Liver (tissue), 8 donors: ENCODE measurements at regions not wholly inside any gene's neighbourhood (a gene's known extent, or its start where the extent isn't known, plus 50 kb on each side); places are given as distances from the start of the nearest gene placed in this dataset.

ENCODE experiments used
- DNase-seq: peaks from one replicate; pipeline ENCODE4 v3.0.0-alpha.2; 2017; ENCODE audit warnings: low spot score
- H3K27ac ChIP-seq, 2 donors: one replicate each; pipeline ENCODE4 v1.7.0; 2013; ENCODE audit warnings: inconsistent platforms in 2 of 2, low read length in 2 of 2, control low read depth in 1 of 2, low read depth in 1 of 2, mild to moderate bottlenecking in 1 of 2
- H3K27me3 ChIP-seq, 4 donors: one replicate each; pipeline versions ENCODE4 v1.6.1 to v1.7.0; 2013; ENCODE audit warnings: low read length in 3 of 4, inconsistent platforms in 1 of 4, mild to moderate bottlenecking in 1 of 4, moderate library complexity in 1 of 4; ENCODE audit not compliant: control insufficient read depth in 4 of 4, insufficient read depth in 4 of 4
- H3K36me3 ChIP-seq, 4 donors: one replicate each; pipeline versions ENCODE4 v1.6.1 to v1.7.0; 2013; ENCODE audit warnings: low read length in 3 of 4, mild to moderate bottlenecking in 3 of 4, low read depth in 1 of 4, moderate library complexity in 1 of 4; ENCODE audit not compliant: control insufficient read depth in 4 of 4, insufficient read depth in 3 of 4
- H3K4me1 ChIP-seq, 4 donors: one replicate each; pipeline versions ENCODE4 v1.6.1 to v1.7.0; 2013; ENCODE audit warnings: low read length in 3 of 4, mild to moderate bottlenecking in 3 of 4, moderate library complexity in 1 of 4; ENCODE audit not compliant: control insufficient read depth in 4 of 4, insufficient read depth in 4 of 4
- H3K4me3 ChIP-seq, 3 donors: one replicate each; pipeline versions ENCODE4 v1.6.1 to v1.7.0; 2013; ENCODE audit warnings: low read length in 3 of 3, control low read depth in 1 of 3, low read depth in 1 of 3, mild to moderate bottlenecking in 1 of 3
- H3K9ac ChIP-seq, 2 donors: one replicate each; pipeline ENCODE4 v1.7.0; 2013; ENCODE audit warnings: low read length in 2 of 2, mild to moderate bottlenecking in 2 of 2, moderate library complexity in 2 of 2, control low read depth in 1 of 2, low read depth in 1 of 2
- H3K9me3 ChIP-seq, 4 donors: one replicate each; pipeline versions ENCODE4 v1.6.1 to v1.7.0; 2013; ENCODE audit warnings: low read length in 3 of 4; ENCODE audit not compliant: control insufficient read depth in 4 of 4
- EGR1 ChIP-seq, 2 donors: IDR thresholded peaks; 2 replicates each; pipeline ENCODE4 v1.6.1; 2016 to 2018; ENCODE audit warnings: antibody characterized with exemption in 2 of 2, low read depth in 2 of 2
- FOXA1 ChIP-seq: IDR thresholded peaks from 2 replicates; pipeline ENCODE4 v1.6.1; 2016; ENCODE audit warnings: antibody characterized with exemption
- FOXA2 ChIP-seq: IDR thresholded peaks from 2 replicates; pipeline ENCODE4 v1.6.1; 2016; ENCODE audit warnings: antibody characterized with exemption
- GABPA ChIP-seq, 2 donors: IDR thresholded peaks in 1 of 2; conservative IDR thresholded peaks in 1 of 2; 2 replicates each; pipeline ENCODE4 v1.6.1; 2016; ENCODE audit warnings: antibody characterized with exemption in 2 of 2, mild to moderate bottlenecking in 1 of 2, moderate library complexity in 1 of 2
- HNF4A ChIP-seq, 2 donors: conservative IDR thresholded peaks; 2 replicates each; pipeline ENCODE4 v1.6.1; 2016; ENCODE audit warnings: antibody characterized with exemption in 2 of 2, mild to moderate bottlenecking in 2 of 2
- HNF4G ChIP-seq: IDR thresholded peaks from 2 replicates; pipeline ENCODE4 v1.6.1; 2016; ENCODE audit warnings: antibody characterized with exemption
- JUND ChIP-seq, 2 donors: IDR thresholded peaks; 2 replicates each; pipeline ENCODE4 v1.6.1; 2016; ENCODE audit warnings: antibody characterized with exemption in 2 of 2
- NR2F2 ChIP-seq: IDR thresholded peaks from 2 replicates; pipeline ENCODE4 v1.6.1; 2016; ENCODE audit warnings: antibody characterized with exemption
- RAD21 ChIP-seq, 2 donors: IDR thresholded peaks; 2 replicates each; pipeline ENCODE4 v1.6.1; 2016; ENCODE audit warnings: antibody characterized with exemption in 2 of 2, mild to moderate bottlenecking in 2 of 2
- RXRA ChIP-seq, 2 donors: IDR thresholded peaks; 2 replicates each; pipeline ENCODE4 v1.6.1; 2017 to 2018; ENCODE audit warnings: antibody characterized with exemption in 2 of 2, mild to moderate bottlenecking in 1 of 2
- TAF1 ChIP-seq: conservative IDR thresholded peaks from 2 replicates; pipeline ENCODE4 v1.6.1; 2016; ENCODE audit warnings: antibody characterized with exemption, mild to moderate bottlenecking
- YY1 ChIP-seq: IDR thresholded peaks from 2 replicates; pipeline ENCODE4 v1.6.1; 2016; ENCODE audit warnings: antibody characterized with exemption, mild to moderate bottlenecking
- WGBS: extraction: QIAGEN DNeasy Blood & Tissue Kit; methylation state at CpG from one replicate; pipeline ENCODE4 v1.1.7; 2013; 5-methylcytosine and 5-hydroxymethylcytosine counted together
- TF ChIP-seq, protein P1 (sequence below): IDR thresholded peaks from 2 replicates; pipeline ENCODE4 v1.6.1; 2016; ENCODE audit warnings: antibody characterized with exemption
- TF ChIP-seq, protein P2 (sequence below): fragments of 150-350 bp; IDR thresholded peaks from 2 replicates; pipeline ENCODE4 v1.5.1; 2017; ENCODE audit warnings: improper control_type of control experiment, low read depth, low read length; ENCODE audit not compliant: missing input control
- TF ChIP-seq, protein P3 (sequence below): IDR thresholded peaks from 2 replicates; pipeline ENCODE4 v1.6.1; 2016; ENCODE audit warnings: antibody characterized with exemption
- donor health status: healthy.
- donor health status: healthy.
- donor health status: healthy.
- donor health status: healthy.
- donor health status: healthy.

DNA sequence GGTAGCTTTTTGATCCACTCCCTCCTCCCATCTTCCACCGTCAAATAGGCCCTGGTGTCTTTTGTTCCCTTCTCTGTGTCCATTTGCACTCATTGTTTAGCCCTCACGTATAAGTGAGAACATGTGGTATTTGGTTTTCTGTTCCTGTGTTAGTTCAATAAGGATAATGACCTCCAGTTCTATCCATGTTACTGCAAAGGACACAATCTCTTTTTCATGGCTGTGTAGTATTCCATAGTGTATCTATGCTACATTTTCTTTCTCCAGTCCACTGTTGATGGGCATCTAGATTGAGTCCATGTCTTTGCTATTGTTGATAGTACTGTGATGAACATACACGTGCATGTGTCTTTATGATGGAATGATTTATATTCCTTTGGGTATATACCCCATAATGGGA is 136.0 kb upstream of the USP29 start (continued):
- TF ChIP-seq, protein P1, sequence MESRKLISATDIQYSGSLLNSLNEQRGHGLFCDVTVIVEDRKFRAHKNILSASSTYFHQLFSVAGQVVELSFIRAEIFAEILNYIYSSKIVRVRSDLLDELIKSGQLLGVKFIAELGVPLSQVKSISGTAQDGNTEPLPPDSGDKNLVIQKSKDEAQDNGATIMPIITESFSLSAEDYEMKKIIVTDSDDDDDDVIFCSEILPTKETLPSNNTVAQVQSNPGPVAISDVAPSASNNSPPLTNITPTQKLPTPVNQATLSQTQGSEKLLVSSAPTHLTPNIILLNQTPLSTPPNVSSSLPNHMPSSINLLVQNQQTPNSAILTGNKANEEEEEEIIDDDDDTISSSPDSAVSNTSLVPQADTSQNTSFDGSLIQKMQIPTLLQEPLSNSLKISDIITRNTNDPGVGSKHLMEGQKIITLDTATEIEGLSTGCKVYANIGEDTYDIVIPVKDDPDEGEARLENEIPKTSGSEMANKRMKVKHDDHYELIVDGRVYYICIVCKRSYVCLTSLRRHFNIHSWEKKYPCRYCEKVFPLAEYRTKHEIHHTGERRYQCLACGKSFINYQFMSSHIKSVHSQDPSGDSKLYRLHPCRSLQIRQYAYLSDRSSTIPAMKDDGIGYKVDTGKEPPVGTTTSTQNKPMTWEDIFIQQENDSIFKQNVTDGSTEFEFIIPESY: no peak
- no peak for TF ChIP-seq HNF4A (conservative IDR thresholded peaks at IDR 0.05)

DNA sequence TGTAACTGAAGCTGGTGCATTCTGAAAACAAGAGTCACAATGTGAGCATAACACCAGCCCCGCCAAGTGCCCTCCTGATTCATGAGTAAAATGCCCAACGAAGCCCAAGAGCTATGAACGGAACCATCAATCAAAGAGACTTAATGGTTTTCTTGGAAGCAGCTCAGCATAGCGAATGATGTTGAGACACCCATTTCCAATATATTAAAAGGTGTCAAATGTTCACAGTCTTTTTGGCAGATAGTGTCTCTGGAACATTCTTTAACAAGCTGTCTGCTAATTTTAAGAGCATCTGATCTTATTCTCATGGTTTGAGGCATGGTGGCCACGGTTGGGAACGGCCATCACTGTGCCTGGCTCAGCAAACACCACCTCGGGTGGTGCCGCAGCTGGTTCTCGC is 133.4 kb upstream of the USP29 start:
- peaks cover 7 to 17% (median 11%) of the 10 kb centered on the region in 4 donors for H3K9me3 ChIP-seq
- H3K27me3 ChIP-seq: no peaks in the 10 kb centered on the region
- H3K36me3 ChIP-seq: no peaks in the 10 kb centered on the region
- no peak overlapping the region for H3K27ac ChIP-seq
- 77% methylated on average over 9 of the region's 9 CpGs for WGBS
- no peaks in the 10 kb centered on the region for H3K4me1 ChIP-seq
- DNase-seq: no peak
- H3K9ac ChIP-seq: no peak overlapping the region
- H3K4me3 ChIP-seq: no peak overlapping the region
- TF ChIP-seq RXRA (IDR thresholded peaks at IDR 0.05) (no peak), EGR1 (IDR thresholded peaks at IDR 0.05; ENCODE audit: low read depth in 2 of 2) (no peak), JUND (IDR thresholded peaks at IDR 0.05) (no peak), NR2F2 (no peak), FOXA2 (no peak), RAD21 (IDR thresholded peaks at IDR 0.05) (no peak), GABPA (IDR thresholded peaks at IDR 0.05 in 1 of 2, conservative IDR thresholded peaks at IDR 0.05 in 1 of 2) (no peak), HNF4G (no peak), TAF1 (no peak), YY1 (no peak), FOXA1 (no peak), HNF4A (conservative IDR thresholded peaks at IDR 0.05) (no peak)
- TF ChIP-seq, protein P2, sequence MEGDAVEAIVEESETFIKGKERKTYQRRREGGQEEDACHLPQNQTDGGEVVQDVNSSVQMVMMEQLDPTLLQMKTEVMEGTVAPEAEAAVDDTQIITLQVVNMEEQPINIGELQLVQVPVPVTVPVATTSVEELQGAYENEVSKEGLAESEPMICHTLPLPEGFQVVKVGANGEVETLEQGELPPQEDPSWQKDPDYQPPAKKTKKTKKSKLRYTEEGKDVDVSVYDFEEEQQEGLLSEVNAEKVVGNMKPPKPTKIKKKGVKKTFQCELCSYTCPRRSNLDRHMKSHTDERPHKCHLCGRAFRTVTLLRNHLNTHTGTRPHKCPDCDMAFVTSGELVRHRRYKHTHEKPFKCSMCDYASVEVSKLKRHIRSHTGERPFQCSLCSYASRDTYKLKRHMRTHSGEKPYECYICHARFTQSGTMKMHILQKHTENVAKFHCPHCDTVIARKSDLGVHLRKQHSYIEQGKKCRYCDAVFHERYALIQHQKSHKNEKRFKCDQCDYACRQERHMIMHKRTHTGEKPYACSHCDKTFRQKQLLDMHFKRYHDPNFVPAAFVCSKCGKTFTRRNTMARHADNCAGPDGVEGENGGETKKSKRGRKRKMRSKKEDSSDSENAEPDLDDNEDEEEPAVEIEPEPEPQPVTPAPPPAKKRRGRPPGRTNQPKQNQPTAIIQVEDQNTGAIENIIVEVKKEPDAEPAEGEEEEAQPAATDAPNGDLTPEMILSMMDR: no peak

DNA sequence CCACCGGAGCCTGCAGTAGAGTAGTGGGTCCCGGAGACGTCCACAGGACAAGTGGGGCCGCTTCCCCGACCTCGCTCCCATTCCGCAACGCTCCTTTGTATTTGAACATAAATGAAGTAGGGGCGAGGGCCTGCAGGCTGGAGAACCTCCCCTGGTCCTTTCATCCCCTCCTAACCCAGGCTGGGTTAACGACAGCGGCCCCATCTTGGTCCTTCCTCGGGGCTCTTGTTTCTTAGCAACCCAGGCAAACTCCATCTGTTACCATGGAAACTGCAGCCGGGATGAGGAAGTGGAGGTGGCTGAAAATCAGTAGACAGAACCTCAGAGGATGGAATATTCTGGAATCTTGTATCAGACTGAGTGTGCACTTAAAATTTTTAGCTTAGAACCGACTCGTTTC is 132.6 kb upstream of the USP29 start:
- peaks cover 7 to 17% (median 10%) of the 10 kb centered on the region in 4 donors for H3K9me3 ChIP-seq
- H3K27me3 ChIP-seq: no peaks in the 10 kb centered on the region
- no peaks in the 10 kb centered on the region for H3K36me3 ChIP-seq
- no peak for DNase-seq
- no peak overlapping the region for H3K27ac ChIP-seq
- 84% methylated on average over 15 of the region's 15 CpGs for WGBS
- H3K4me3 ChIP-seq: no peak overlapping the region
- TF ChIP-seq, protein P1: no peak
- TF ChIP-seq HNF4G (no peak), GABPA (IDR thresholded peaks at IDR 0.05 in 1 of 2, conservative IDR thresholded peaks at IDR 0.05 in 1 of 2) (no peak), EGR1 (IDR thresholded peaks at IDR 0.05; ENCODE audit: low read depth in 2 of 2) (no peak), RXRA (IDR thresholded peaks at IDR 0.05) (no peak), HNF4A (conservative IDR thresholded peaks at IDR 0.05) (no peak), TAF1 (no peak)
- TF ChIP-seq, protein P3, sequence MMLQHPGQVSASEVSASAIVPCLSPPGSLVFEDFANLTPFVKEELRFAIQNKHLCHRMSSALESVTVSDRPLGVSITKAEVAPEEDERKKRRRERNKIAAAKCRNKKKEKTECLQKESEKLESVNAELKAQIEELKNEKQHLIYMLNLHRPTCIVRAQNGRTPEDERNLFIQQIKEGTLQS: no peak
- H3K4me1 ChIP-seq: no peaks in the 10 kb centered on the region
- no peak overlapping the region for H3K9ac ChIP-seq
